ENCODE measurements at regions not wholly inside any gene's neighbourhood (a gene's known extent, or its start where the extent isn't known, plus 50 kb on each side); places are given as distances from the start of the nearest gene placed in this dataset.
"Not testable (repeated sequence)": the region's sequence is repeated elsewhere in the genome, so short reads cannot be mapped to it uniquely, and the experiment has no call there.

GRCh38 chr4:79850626-79851025, 222.4 kb downstream of the ANTXR2 start:
- no peaks in the 10 kb centered on the region for H3K36me3 ChIP-seq (replicated peaks; ENCODE audit: control insufficient read depth, insufficient read depth, low read length)
- H3K4me3 ChIP-seq (ENCODE audit: insufficient read depth, low read depth, low read length) = no peak overlapping the region
- no peaks in the 10 kb centered on the region for H3K27me3 ChIP-seq (ENCODE audit: control insufficient read depth, insufficient read depth, low read length)
- no peak for DNase-seq

- no peaks in the 10 kb centered on the region for H3K36me3 ChIP-seq (replicated peaks; ENCODE audit: control insufficient read depth, insufficient read depth, low read length)
- H3K27me3 ChIP-seq (ENCODE audit: control insufficient read depth, insufficient read depth, low read length) = no peaks in the 10 kb centered on the region
- no peak for DNase-seq
- H3K4me3 ChIP-seq (ENCODE audit: insufficient read depth, low read depth, low read length) = no peak overlapping the region
Measured at GRCh38 chr4:79848329-79848728, 224.7 kb downstream of the ANTXR2 start.

- H3K36me3 ChIP-seq (replicated peaks; ENCODE audit: control insufficient read depth, insufficient read depth, low read length) = no peaks in the 10 kb centered on the region
- no peak for DNase-seq
- H3K4me3 ChIP-seq (ENCODE audit: insufficient read depth, low read depth, low read length) = no peak overlapping the region
- no peaks in the 10 kb centered on the region for H3K27me3 ChIP-seq (ENCODE audit: control insufficient read depth, insufficient read depth, low read length)
Measured at GRCh38 chr4:79847411-79847810, 225.6 kb downstream of the ANTXR2 start.

- no peak overlapping the region for H3K4me3 ChIP-seq (ENCODE audit: insufficient read depth, low read depth, low read length)
- no peaks in the 10 kb centered on the region for H3K36me3 ChIP-seq (replicated peaks; ENCODE audit: control insufficient read depth, insufficient read depth, low read length)
- DNase-seq = no peak
- no peaks in the 10 kb centered on the region for H3K27me3 ChIP-seq (ENCODE audit: control insufficient read depth, insufficient read depth, low read length)
Measured at GRCh38 chr4:79842162-79842561, 230.9 kb downstream of the ANTXR2 start.

- Histone ChIP-seq H3K4me3 (ENCODE audit: insufficient read depth, low read depth, low read length) (no peak overlapping the region), H3K36me3 (replicated peaks; ENCODE audit: control insufficient read depth, insufficient read depth, low read length) (no peaks in the 10 kb centered on the region), H3K27me3 (ENCODE audit: control insufficient read depth, insufficient read depth, low read length) (no peaks in the 10 kb centered on the region)
- DNase-seq = no peak
Measured at GRCh38 chr4:79833857-79834256, 239.2 kb downstream of the ANTXR2 start.

- H3K27me3 ChIP-seq (ENCODE audit: control insufficient read depth, insufficient read depth, low read length) = no peaks in the 10 kb centered on the region
- H3K4me3 ChIP-seq (ENCODE audit: insufficient read depth, low read depth, low read length) = no peak overlapping the region
- no peaks in the 10 kb centered on the region for H3K36me3 ChIP-seq (replicated peaks; ENCODE audit: control insufficient read depth, insufficient read depth, low read length)
- no peak for DNase-seq
Measured at GRCh38 chr4:79831701-79832514, 241.1 kb downstream of the ANTXR2 start.

- DNase-seq = no peak
- H3K36me3 ChIP-seq (replicated peaks; ENCODE audit: control insufficient read depth, insufficient read depth, low read length) = no peaks in the 10 kb centered on the region
- H3K4me3 ChIP-seq (ENCODE audit: insufficient read depth, low read depth, low read length) = no peak overlapping the region
- H3K27me3 ChIP-seq (ENCODE audit: control insufficient read depth, insufficient read depth, low read length) = no peaks in the 10 kb centered on the region
Measured at GRCh38 chr4:79831119-79831528, 241.9 kb downstream of the ANTXR2 start.

GRCh38 chr4:79827283-79827682, 245.7 kb downstream of the ANTXR2 start:
- H3K27me3 ChIP-seq (ENCODE audit: control insufficient read depth, insufficient read depth, low read length) = no peaks in the 10 kb centered on the region
- no peaks in the 10 kb centered on the region for H3K36me3 ChIP-seq (replicated peaks; ENCODE audit: control insufficient read depth, insufficient read depth, low read length)
- no peak for DNase-seq
- no peak overlapping the region for H3K4me3 ChIP-seq (ENCODE audit: insufficient read depth, low read depth, low read length)

GRCh38 chr4:79823148-79823763, 249.8 kb downstream of the ANTXR2 start:
- Histone ChIP-seq H3K36me3 (replicated peaks; ENCODE audit: control insufficient read depth, insufficient read depth, low read length) (no peaks in the 10 kb centered on the region), H3K4me3 (ENCODE audit: insufficient read depth, low read depth, low read length) (no peak overlapping the region), H3K27me3 (ENCODE audit: control insufficient read depth, insufficient read depth, low read length) (no peaks in the 10 kb centered on the region)
- no peak for DNase-seq

- Histone ChIP-seq H3K27me3 (ENCODE audit: control insufficient read depth, insufficient read depth, low read length) (no peaks in the 10 kb centered on the region), H3K4me3 (ENCODE audit: insufficient read depth, low read depth, low read length) (no peak overlapping the region), H3K36me3 (replicated peaks; ENCODE audit: control insufficient read depth, insufficient read depth, low read length) (no peaks in the 10 kb centered on the region)
- no peak for DNase-seq
Measured at GRCh38 chr4:79820427-79820826, 252.6 kb downstream of the ANTXR2 start.

GRCh38 chr4:79807933-79808332, 265.1 kb downstream of the ANTXR2 start:
- H3K4me3 ChIP-seq (ENCODE audit: insufficient read depth, low read depth, low read length); H3K36me3 ChIP-seq (replicated peaks; ENCODE audit: control insufficient read depth, insufficient read depth, low read length); DNase-seq; H3K27me3 ChIP-seq (ENCODE audit: control insufficient read depth, insufficient read depth, low read length): not testable (repeated sequence)

GRCh38 chr4:79798047-79798446, 275.0 kb downstream of the ANTXR2 start:
- Histone ChIP-seq H3K36me3 (replicated peaks; ENCODE audit: control insufficient read depth, insufficient read depth, low read length) (no peaks in the 10 kb centered on the region), H3K27me3 (ENCODE audit: control insufficient read depth, insufficient read depth, low read length) (no peaks in the 10 kb centered on the region), H3K4me3 (ENCODE audit: insufficient read depth, low read depth, low read length) (no peak overlapping the region)
- no peak for DNase-seq

- no peak for DNase-seq
- H3K27me3 ChIP-seq (ENCODE audit: control insufficient read depth, insufficient read depth, low read length) = no peaks in the 10 kb centered on the region
- H3K36me3 ChIP-seq (replicated peaks; ENCODE audit: control insufficient read depth, insufficient read depth, low read length) = no peaks in the 10 kb centered on the region
- no peak overlapping the region for H3K4me3 ChIP-seq (ENCODE audit: insufficient read depth, low read depth, low read length)
Measured at GRCh38 chr4:79796948-79797347, 276.1 kb downstream of the ANTXR2 start.

GRCh38 chr4:79788884-79789283, 284.1 kb downstream of the ANTXR2 start:
- Histone ChIP-seq H3K36me3 (replicated peaks; ENCODE audit: control insufficient read depth, insufficient read depth, low read length) (no peaks in the 10 kb centered on the region), H3K4me3 (ENCODE audit: insufficient read depth, low read depth, low read length) (no peak overlapping the region), H3K27me3 (ENCODE audit: control insufficient read depth, insufficient read depth, low read length) (no peaks in the 10 kb centered on the region)
- DNase-seq = no peak

GRCh38 chr4:79780129-79780528, 292.9 kb downstream of the ANTXR2 start:
- Histone ChIP-seq H3K4me3 (ENCODE audit: insufficient read depth, low read depth, low read length) (no peak overlapping the region), H3K36me3 (replicated peaks; ENCODE audit: control insufficient read depth, insufficient read depth, low read length) (no peaks in the 10 kb centered on the region), H3K27me3 (ENCODE audit: control insufficient read depth, insufficient read depth, low read length) (no peaks in the 10 kb centered on the region)
- DNase-seq = no peak

Data from H7 (cell line).